GM11168 (cell line): ENCODE measurements at regions not wholly inside any gene's neighbourhood (a gene's known extent, or its start where the extent isn't known, plus 50 kb on each side); places are given as distances from the start of the nearest gene placed in this dataset.

Experiments used
- in situ Hi-C: fragments of 300-500 bp; cut with MboI; formaldehyde crosslinking; loops from one replicate; pipeline ENCODE4 v1.12.0; 2022; ENCODE audit warnings: low sequenced_read_pairs; ENCODE audit not compliant: unreplicated experiment

GRCh38 chr12:89954259-89954658 is 245.6 kb upstream of the ATP2B1 start:
- in situ Hi-C loops: no loop called here

GRCh38 chr12:89951694-89952060 is 243.0 kb upstream of the ATP2B1 start:
- in situ Hi-C loops: no loop called here

- in situ Hi-C loops: no loop called here
Observed at GRCh38 chr12:89951050-89951693, 242.5 kb upstream of the ATP2B1 start.

GRCh38 chr12:89950421-89950820 is 241.8 kb upstream of the ATP2B1 start:
- in situ Hi-C loops: no loop called here

- in situ Hi-C loops: no loop called here
Observed at GRCh38 chr12:89949457-89950195, 241.0 kb upstream of the ATP2B1 start.

- in situ Hi-C loops: no loop called here
Observed at GRCh38 chr12:89948271-89949175, 239.9 kb upstream of the ATP2B1 start.

GRCh38 chr12:89947437-89948270 is 239.0 kb upstream of the ATP2B1 start:
- in situ Hi-C loops: no loop called here

- in situ Hi-C loops: no loop called here
Observed at GRCh38 chr12:89946518-89947135, 238.0 kb upstream of the ATP2B1 start.

- in situ Hi-C loops: no loop called here
Observed at GRCh38 chr12:89945123-89945522, 236.5 kb upstream of the ATP2B1 start.

- in situ Hi-C loops: no loop called here
Observed at GRCh38 chr12:89943463-89943862, 234.8 kb upstream of the ATP2B1 start.

- in situ Hi-C loops: no loop called here
Observed at GRCh38 chr12:89941436-89941835, 232.8 kb upstream of the ATP2B1 start.

GRCh38 chr12:89939522-89940215 is 231.0 kb upstream of the ATP2B1 start:
- in situ Hi-C loops: no loop called here

- in situ Hi-C loops: no loop called here
Observed at GRCh38 chr12:89936631-89937030, 228.0 kb upstream of the ATP2B1 start.

- in situ Hi-C loops: no loop called here
Observed at GRCh38 chr12:89935850-89936249, 227.2 kb upstream of the ATP2B1 start.

- in situ Hi-C loops: no loop called here
Observed at GRCh38 chr12:89933911-89934310, 225.3 kb upstream of the ATP2B1 start.

GRCh38 chr12:89932954-89933353 is 224.3 kb upstream of the ATP2B1 start:
- in situ Hi-C loops: no loop called here

GRCh38 chr12:89928467-89928866 is 219.8 kb upstream of the ATP2B1 start:
- in situ Hi-C loops: loop anchor here (10.0 kb wide), 1 partner anchor 214 kb away; no protein-coding TSS in a partner anchor

GRCh38 chr12:89927226-89927698 is 218.6 kb upstream of the ATP2B1 start:
- in situ Hi-C loops: loop anchor here (10.0 kb wide), 1 partner anchor 212 kb away; no protein-coding TSS in a partner anchor

- in situ Hi-C loops: loop anchor here (10.0 kb wide), 1 partner anchor 209 kb away; no protein-coding TSS in a partner anchor
Observed at GRCh38 chr12:89924191-89924590, 215.6 kb upstream of the ATP2B1 start.
